ENCODE measurements at regions not wholly inside any gene's neighbourhood (a gene's known extent, or its start where the extent isn't known, plus 50 kb on each side); places are given as distances from the start of the nearest gene placed in this dataset.

DNA sequence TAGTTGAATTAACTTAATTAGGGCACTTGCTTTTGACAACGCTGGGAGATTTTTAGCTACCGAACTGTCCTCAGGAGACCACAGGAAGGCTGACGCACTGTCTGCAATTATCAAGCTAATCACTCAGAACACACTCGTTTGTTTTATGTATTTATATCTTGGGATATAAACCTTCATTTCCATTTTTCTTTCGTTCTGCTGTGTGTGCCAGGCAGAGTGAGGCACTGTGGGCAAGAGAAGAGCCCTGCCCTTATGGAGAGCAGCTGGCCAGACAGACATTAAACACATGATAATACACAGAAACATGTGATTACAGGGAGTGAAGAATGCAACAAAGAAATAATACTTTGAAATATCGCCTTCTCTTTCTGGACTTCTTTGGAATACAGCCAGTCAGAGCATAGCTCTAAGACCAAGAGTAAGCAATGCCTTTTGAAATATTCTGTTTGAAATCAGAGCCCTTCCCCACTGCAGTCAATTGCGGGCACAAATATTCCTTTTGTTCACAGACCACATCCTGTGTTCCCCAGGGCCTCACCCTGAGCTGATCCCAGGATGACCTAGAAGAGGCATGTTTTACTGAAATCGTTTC is 96.8 kb downstream of the ANKRD60 start:
- H3K9ac ChIP-seq (ENCODE audit: low read length): no peak overlapping the region
- ATAC-seq (peak; percentile 68), DNase-seq (ENCODE audit: low read depth, low spot score) (peak; percentile 27)
- H3K4me1 ChIP-seq (ENCODE audit: control insufficient read depth in 1 of 2, insufficient read depth in 2 of 2, low read length in 2 of 2): peaks cover 12 to 16% of the 10 kb centered on the region in 2 experiments
- RAD21 ChIA-PET (ENCODE audit: low non-redundant PET in 1 of 2, low total read pairs in 2 of 2, uncharacterized antibody in 2 of 2, unreplicated experiment in 2 of 2): no interaction called here
- H3K4me2 ChIP-seq (ENCODE audit: low read length): peak overlapping the region; percentile 48
- no peaks in the 10 kb centered on the region for H3K36me3 ChIP-seq (ENCODE audit: control insufficient read depth in 1 of 2, insufficient read depth in 2 of 2, low read length in 2 of 2)
- intact Hi-C loops (cut with micrococcal nuclease): no loop called here
- no TSS peak for BruUV-seq (replicated peaks)
- CTCF ChIA-PET: no interaction called here
- H2AFZ ChIP-seq (ENCODE audit: low read depth, low read length, poor library complexity, severe bottlenecking): no peak overlapping the region
- H4K20me1 ChIP-seq (ENCODE audit: insufficient read depth): no peaks in the 10 kb centered on the region; the same call in 1 of the 2 replicates
- no peaks in the 10 kb centered on the region for H3K9me2 ChIP-seq (ENCODE audit: insufficient read depth)
- no peaks in the 10 kb centered on the region for H3K9me3 ChIP-seq (ENCODE audit: control insufficient read depth in 1 of 2, insufficient read depth in 1 of 2, low read depth in 1 of 2, low read length in 2 of 2)
- TF ChIP-seq SP1 (IDR thresholded peaks at IDR 0.05; ENCODE audit: low read depth): peak; percentile 50
- TF ChIP-seq TCF7L2 (IDR thresholded peaks at IDR 0.05; ENCODE audit: borderline replicate concordance, extremely low read depth, insufficient read depth, insufficient read length): peak; percentile 61
- no peak for TF ChIP-seq ZFX (IDR thresholded peaks at IDR 0.05)
- no peak for TF ChIP-seq CBX3 (IDR thresholded peaks at IDR 0.05; ENCODE audit: low read depth)
- H3K27ac ChIP-seq (ENCODE audit: low read depth, low read length): no peak overlapping the region
- POLR2A ChIA-PET: no interaction called here
- H3K4me3 ChIP-seq (replicated peaks in 1 of 2; ENCODE audit: low read depth in 1 of 2, low read length in 2 of 2): no peak overlapping the region
- peaks cover 78% of the 10 kb centered on the region for H3K27me3 ChIP-seq (ENCODE audit: insufficient read depth, low read length)
- H3K79me2 ChIP-seq (ENCODE audit: insufficient read depth, low read length): no peaks in the 10 kb centered on the region

DNA sequence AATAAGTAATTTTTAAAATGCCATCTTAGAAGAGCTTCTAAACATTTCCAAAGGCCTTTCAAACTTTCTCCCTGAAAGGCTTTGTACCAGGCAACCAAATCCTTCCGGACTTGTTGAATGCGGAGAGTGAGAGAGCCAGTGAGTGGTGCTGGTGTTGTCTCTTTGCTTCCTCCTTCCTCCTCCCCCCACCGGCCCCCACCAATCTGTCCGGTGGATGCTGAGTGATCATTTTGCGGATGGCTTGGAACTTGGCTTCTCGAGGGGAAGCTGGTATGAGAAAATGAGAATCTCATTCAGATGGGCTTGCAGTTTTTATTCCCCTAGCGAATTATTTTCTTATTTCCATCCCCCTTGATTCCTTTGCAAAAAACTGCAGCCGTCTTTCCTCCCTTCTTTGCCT is 97.3 kb downstream of the ANKRD60 start:
- no peaks in the 10 kb centered on the region for H3K36me3 ChIP-seq (ENCODE audit: control insufficient read depth in 1 of 2, insufficient read depth in 2 of 2, low read length in 2 of 2)
- ChIA-PET CTCF (interaction anchor here (1.4 kb wide), 1 partner anchor 10 kb away, joined by 3 read pairs; no protein-coding TSS in a partner anchor), RAD21 (ENCODE audit: low non-redundant PET in 1 of 2, low total read pairs in 2 of 2, uncharacterized antibody in 2 of 2, unreplicated experiment in 2 of 2) (no interaction called here), POLR2A (no interaction called here)
- H3K27ac ChIP-seq (ENCODE audit: low read depth, low read length): no peak overlapping the region
- TF ChIP-seq YY1 (IDR thresholded peaks at IDR 0.05; ENCODE audit: extremely low read depth, insufficient replicate concordance, low read depth, low read length) (no peak), POLR2A (IDR thresholded peaks at IDR 0.05; ENCODE audit: borderline replicate concordance, extremely low read depth, insufficient read depth, insufficient read length) (no peak), SRF (IDR thresholded peaks at IDR 0.05; ENCODE audit: low read depth) (no peak)
- peaks cover 77% of the 10 kb centered on the region for H3K27me3 ChIP-seq (ENCODE audit: insufficient read depth, low read length)
- no peaks in the 10 kb centered on the region for H3K9me3 ChIP-seq (ENCODE audit: control insufficient read depth in 1 of 2, insufficient read depth in 1 of 2, low read depth in 1 of 2, low read length in 2 of 2)
- H3K4me3 ChIP-seq (replicated peaks in 1 of 2; ENCODE audit: low read depth in 1 of 2, low read length in 2 of 2): no peak overlapping the region
- no peaks in the 10 kb centered on the region; the same call in 1 of the 2 replicates for H4K20me1 ChIP-seq (ENCODE audit: insufficient read depth)
- intact Hi-C loops (cut with micrococcal nuclease): no loop called here
- no peak for ATAC-seq
- BruUV-seq (replicated peaks): no TSS peak
- H3K9ac ChIP-seq (ENCODE audit: low read length): no peak overlapping the region
- H3K4me1 ChIP-seq (ENCODE audit: control insufficient read depth in 1 of 2, insufficient read depth in 2 of 2, low read length in 2 of 2): peaks cover 12 to 16% of the 10 kb centered on the region in 2 experiments
- H3K4me2 ChIP-seq (ENCODE audit: low read length): no peak overlapping the region
- H2AFZ ChIP-seq (ENCODE audit: low read depth, low read length, poor library complexity, severe bottlenecking): no peak overlapping the region
- H3K9me2 ChIP-seq (ENCODE audit: insufficient read depth): no peaks in the 10 kb centered on the region
- DNase-seq (ENCODE audit: low read depth, low spot score): no peak
- no peaks in the 10 kb centered on the region for H3K79me2 ChIP-seq (ENCODE audit: insufficient read depth, low read length)

All from HCT116 (cell line).